PC-9 (cell line): ENCODE measurements at regions not wholly inside any gene's neighbourhood (a gene's known extent, or its start where the extent isn't known, plus 50 kb on each side); places are given as distances from the start of the nearest gene placed in this dataset.

Experiments used
- BruUV-seq: library from RNA; stranded (reverse); fragments of 400-500 nt; replicated peaks from 2 replicates; lab custom pipeline; 2021; lab: Mats Ljungman, UMichigan
- CTCF ChIA-PET: fragments of 300-600 bp; sonication (Branson Sonifier 250); formaldehyde crosslinking; loops from one replicate; lab custom pipeline; 2022; ENCODE audit warnings: antibody characterized with exemption; lab: Charles Lee
- POLR2A ChIA-PET: fragments of 300-600 bp; sonication (Branson Sonifier 250); formaldehyde crosslinking; loops from one replicate; lab custom pipeline; 2022; ENCODE audit warnings: antibody characterized with exemption; ENCODE audit not compliant: unreplicated experiment; lab: Charles Lee
- DNase-seq, 2 experiments: peaks; one replicate each; pipeline versions ENCODE4 v3.0.0 to v3.0.0-alpha.2; 2015 to 2022; ENCODE audit warnings: mixed read lengths in 1 of 2
- H2AFZ ChIP-seq: fragments of 200-600 bp; sonication (generic); 2 replicates; pipeline ENCODE4 v1.8.1; 2017; ENCODE audit warnings: antibody characterized with exemption
- H3F3A ChIP-seq: fragments of 200-600 bp; sonication (generic); 2 replicates; pipeline ENCODE4 v1.8.1; 2017; ENCODE audit warnings: antibody characterized with exemption, mild to moderate bottlenecking, low read depth; ENCODE audit not compliant: insufficient read depth
- H3K27ac ChIP-seq: fragments of 200-600 bp; sonication (generic); 2 replicates; pipeline ENCODE4 v1.6.1; 2016; ENCODE audit warnings: mixed run types
- H3K27me3 ChIP-seq: fragments of 200-600 bp; sonication (generic); 2 replicates; pipeline ENCODE4 v1.6.1; 2016; ENCODE audit warnings: low read depth, mixed run types; ENCODE audit not compliant: insufficient read depth
- H3K36me3 ChIP-seq: fragments of 200-600 bp; sonication (generic); 2 replicates; pipeline ENCODE4 v1.6.1; 2016; ENCODE audit warnings: low read depth, mixed run types
- H3K4me1 ChIP-seq: fragments of 200-600 bp; sonication (generic); replicated peaks from 2 replicates; pipeline ENCODE4 v1.6.1; 2016; ENCODE audit warnings: mixed run types; ENCODE audit not compliant: insufficient read depth
- H3K4me2 ChIP-seq: fragments of 200-600 bp; sonication (generic); 2 replicates; pipeline ENCODE4 v1.6.1; 2017; ENCODE audit warnings: mixed run types
- H3K4me3 ChIP-seq: fragments of 200-600 bp; sonication (generic); 2 replicates; pipeline ENCODE4 v1.6.1; 2016; ENCODE audit warnings: mixed run types
- H3K79me2 ChIP-seq: fragments of 200-600 bp; sonication (generic); 2 replicates; pipeline ENCODE4 v1.6.1; 2017; ENCODE audit warnings: low read depth, mixed run types
- H3K9me2 ChIP-seq: fragments of 200-600 bp; sonication (generic); 2 replicates; pipeline ENCODE4 v1.8.1; 2017; ENCODE audit warnings: mild to moderate bottlenecking; ENCODE audit not compliant: insufficient read depth
- H3K9me3 ChIP-seq: fragments of 200-600 bp; sonication (generic); 2 replicates; pipeline ENCODE4 v1.8.1; 2016; ENCODE audit warnings: low read depth; ENCODE audit not compliant: insufficient read depth
- H4K20me1 ChIP-seq: fragments of 200-600 bp; sonication (generic); 2 replicates; pipeline ENCODE4 v1.8.1; 2017; ENCODE audit not compliant: insufficient read depth
- EZH2 ChIP-seq: fragments of 200-600 bp; sonication (generic); IDR thresholded peaks from 2 replicates; pipeline ENCODE4 v1.8.0; 2017; ENCODE audit warnings: antibody characterized with exemption, low read depth
- intact Hi-C: fragments of 100-400 bp; cut with micrococcal nuclease; formaldehyde crosslinking; loops from one replicate; pipeline ENCODE4 v1.10.0; 2022; ENCODE audit not compliant: unreplicated experiment
- TF ChIP-seq, protein P1 (sequence below): fragments of 200-600 bp; sonication (generic); conservative IDR thresholded peaks from 2 replicates; pipeline ENCODE4 v1.6.1; 2017; ENCODE audit warnings: mixed run types, antibody characterized with exemption, mild to moderate bottlenecking, moderate library complexity

DNA sequence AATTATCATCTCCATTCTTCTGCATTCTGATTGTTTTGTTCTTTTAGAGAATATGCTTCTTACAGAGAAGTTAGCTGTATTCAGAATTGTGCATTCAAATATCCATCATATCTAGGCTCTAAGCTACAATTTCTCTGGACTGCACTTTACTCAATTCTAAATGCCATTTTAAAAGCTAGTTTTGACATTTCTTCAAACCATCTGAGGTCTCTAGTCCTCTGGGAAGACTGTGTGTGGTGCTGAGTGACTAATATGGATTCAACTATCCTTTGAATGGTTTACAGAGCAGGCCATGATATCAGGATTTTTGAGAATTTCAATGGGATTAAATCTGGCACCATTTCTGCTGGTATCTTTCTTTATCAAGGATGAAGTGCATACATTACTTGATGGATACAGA is 285.7 kb downstream of the BTBD3 start:
- Histone ChIP-seq H3K27me3 (no peaks in the 10 kb centered on the region), H2AFZ (no peak overlapping the region), H4K20me1 (no peaks in the 10 kb centered on the region), H3K9me2 (no peaks in the 10 kb centered on the region), H3K79me2 (no peaks in the 10 kb centered on the region), H3K9me3 (peaks cover 3% of the 10 kb centered on the region; the same call in 1 of the 2 replicates), H3K27ac (no peak overlapping the region), H3K4me3 (no peak overlapping the region), H3K4me2 (no peak overlapping the region), H3F3A (no peaks in the 10 kb centered on the region), H3K36me3 (no peaks in the 10 kb centered on the region), H3K4me1 (no peaks in the 10 kb centered on the region)
- ChIA-PET CTCF (no interaction called here), POLR2A (no interaction called here)
- intact Hi-C loops, result no loop called here
- TF ChIP-seq EZH2, result no peak
- TF ChIP-seq, protein P1, sequence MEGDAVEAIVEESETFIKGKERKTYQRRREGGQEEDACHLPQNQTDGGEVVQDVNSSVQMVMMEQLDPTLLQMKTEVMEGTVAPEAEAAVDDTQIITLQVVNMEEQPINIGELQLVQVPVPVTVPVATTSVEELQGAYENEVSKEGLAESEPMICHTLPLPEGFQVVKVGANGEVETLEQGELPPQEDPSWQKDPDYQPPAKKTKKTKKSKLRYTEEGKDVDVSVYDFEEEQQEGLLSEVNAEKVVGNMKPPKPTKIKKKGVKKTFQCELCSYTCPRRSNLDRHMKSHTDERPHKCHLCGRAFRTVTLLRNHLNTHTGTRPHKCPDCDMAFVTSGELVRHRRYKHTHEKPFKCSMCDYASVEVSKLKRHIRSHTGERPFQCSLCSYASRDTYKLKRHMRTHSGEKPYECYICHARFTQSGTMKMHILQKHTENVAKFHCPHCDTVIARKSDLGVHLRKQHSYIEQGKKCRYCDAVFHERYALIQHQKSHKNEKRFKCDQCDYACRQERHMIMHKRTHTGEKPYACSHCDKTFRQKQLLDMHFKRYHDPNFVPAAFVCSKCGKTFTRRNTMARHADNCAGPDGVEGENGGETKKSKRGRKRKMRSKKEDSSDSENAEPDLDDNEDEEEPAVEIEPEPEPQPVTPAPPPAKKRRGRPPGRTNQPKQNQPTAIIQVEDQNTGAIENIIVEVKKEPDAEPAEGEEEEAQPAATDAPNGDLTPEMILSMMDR, result no peak
- DNase-seq, result no peak
- BruUV-seq, result no TSS peak

GRCh38 chr20:12203981-12204380 is 286.3 kb downstream of the BTBD3 start:
- DNase-seq, result no peak
- intact Hi-C loops, result no loop called here
- POLR2A ChIA-PET, result no interaction called here

GRCh38 chr20:12207875-12208274 is 290.2 kb downstream of the BTBD3 start:
- H3F3A ChIP-seq, result no peaks in the 10 kb centered on the region
- no TSS peak for BruUV-seq
- peaks cover 3% of the 10 kb centered on the region; the same call in 1 of the 2 replicates for H3K9me3 ChIP-seq
- TF ChIP-seq, protein P1, result peak; percentile 77
- TF ChIP-seq EZH2, result no peak
- no peak overlapping the region for H3K27ac ChIP-seq
- CTCF ChIA-PET, result no interaction called here
- H3K27me3 ChIP-seq, result no peaks in the 10 kb centered on the region
- no peaks in the 10 kb centered on the region for H3K9me2 ChIP-seq
- no peaks in the 10 kb centered on the region for H3K36me3 ChIP-seq
- H4K20me1 ChIP-seq, result no peaks in the 10 kb centered on the region
- peak in 1 of 2 experiments; percentile 2 for DNase-seq
- intact Hi-C loops, result no loop called here
- no peaks in the 10 kb centered on the region for H3K79me2 ChIP-seq
- POLR2A ChIA-PET, result no interaction called here
- H3K4me1 ChIP-seq, result no peaks in the 10 kb centered on the region
- no peak overlapping the region for H2AFZ ChIP-seq
- no peak overlapping the region for H3K4me3 ChIP-seq
- H3K4me2 ChIP-seq, result no peak overlapping the region

More at GRCh38 chr20:12203981-12204380, 286.3 kb downstream of the BTBD3 start:
- Histone ChIP-seq H3K36me3 (no peaks in the 10 kb centered on the region), H2AFZ (no peak overlapping the region), H3K27ac (no peak overlapping the region), H3K79me2 (no peaks in the 10 kb centered on the region), H3K4me3 (no peak overlapping the region), H3K27me3 (no peaks in the 10 kb centered on the region), H3K9me3 (peaks cover 3% of the 10 kb centered on the region; the same call in 1 of the 2 replicates), H3K9me2 (no peaks in the 10 kb centered on the region), H3F3A (no peaks in the 10 kb centered on the region), H4K20me1 (no peaks in the 10 kb centered on the region), H3K4me2 (no peak overlapping the region), H3K4me1 (no peaks in the 10 kb centered on the region)
- TF ChIP-seq EZH2, result no peak
- TF ChIP-seq, protein P1, result no peak
- no TSS peak for BruUV-seq
- CTCF ChIA-PET, result no interaction called here
